Aorta (tissue), 5 donors: ENCODE measurements at regions not wholly inside any gene's neighbourhood (a gene's known extent, or its start where the extent isn't known, plus 50 kb on each side); places are given as distances from the start of the nearest gene placed in this dataset.

ENCODE experiments used
- ATAC-seq: fragments of 200-7000 bp; cut with Tn5 transposase; one replicate; pipeline ENCODE4 v1.9.1; 2022; ENCODE audit warnings: moderate library complexity; ENCODE audit not compliant: low FRiP score
- DNase-seq, 2 donors: peaks; one replicate each; pipeline ENCODE4 v3.0.0-alpha.2; 2020
- H3K27ac ChIP-seq, 2 donors: one replicate each; pipeline ENCODE4 v1.5.1; 2013; ENCODE audit warnings: low read length in 2 of 2, mild to moderate bottlenecking in 2 of 2, moderate library complexity in 2 of 2, control low read depth in 1 of 2, inconsistent platforms in 1 of 2, low read depth in 1 of 2
- H3K27me3 ChIP-seq, 2 donors: one replicate each; pipeline ENCODE4 v1.6.1; 2013; ENCODE audit warnings: control low read depth in 1 of 2, low read length in 1 of 2, mild to moderate bottlenecking in 1 of 2, moderate library complexity in 1 of 2; ENCODE audit not compliant: insufficient read depth in 2 of 2, control insufficient read depth in 1 of 2
- H3K36me3 ChIP-seq, 2 donors: one replicate each; pipeline ENCODE4 v1.6.1; 2013; ENCODE audit warnings: control low read depth in 1 of 2, low read length in 1 of 2, mild to moderate bottlenecking in 1 of 2; ENCODE audit not compliant: insufficient read depth in 2 of 2, control insufficient read depth in 1 of 2
- H3K4me1 ChIP-seq, 2 donors: one replicate each; pipeline ENCODE4 v1.6.1; 2013; ENCODE audit warnings: low read length in 2 of 2, control low read depth in 1 of 2, mild to moderate bottlenecking in 1 of 2, moderate library complexity in 1 of 2; ENCODE audit not compliant: insufficient read depth in 2 of 2, control insufficient read depth in 1 of 2
- H3K4me3 ChIP-seq, 2 donors: one replicate each; pipeline ENCODE4 v1.5.1; 2013; ENCODE audit warnings: low read length in 2 of 2, control low read depth in 1 of 2, mild to moderate bottlenecking in 1 of 2
- H3K9me3 ChIP-seq: one replicate; pipeline ENCODE4 v1.6.1; 2013; ENCODE audit warnings: mild to moderate bottlenecking, low read length; ENCODE audit not compliant: control insufficient read depth
- WGBS, 2 donors: extraction: QIAGEN DNeasy Blood & Tissue Kit; methylation state at CpG; one replicate each; pipeline ENCODE4 v1.1.7; 2013; 5-methylcytosine and 5-hydroxymethylcytosine counted together
- intact Hi-C, 2 donors: fragments of 100-400 bp; cut with DNase I; formaldehyde crosslinking; loops; one replicate each; pipeline versions ENCODE4 v1.14.2 to v1.15.0; 2022
- donor health status: healthy with polysubstance abuse.
- donor health status: Bipolar disorder and iron deficiency.
- donor health status: DM: no; HTN: no; CAD: no.
- donor health status: DM: no; HTN: no; CAD: no.
- donor health status: DM: yes; HTN: yes; CAD: no.

GRCh38 chr12:132418393-132418925 lies 71.5 kb upstream of the FBRSL1 start:
- no peaks in the 10 kb centered on the region for H3K4me1 ChIP-seq
- no peaks in the 10 kb centered on the region for H3K27me3 ChIP-seq
- peaks cover 4% of the 10 kb centered on the region for H3K9me3 ChIP-seq
- DNase-seq (no peak), ATAC-seq (no peak)
- 90 to 92% methylated on average over 3 of the region's 3 CpGs for WGBS, 2 donors
- no peak overlapping the region for H3K27ac ChIP-seq
- intact Hi-C loops: loop anchor here (5.0 kb wide), 2 partner anchors 104 to 109 kb away; no protein-coding TSS in a partner anchor
- H3K36me3 ChIP-seq: no peaks in the 10 kb centered on the region
- no peak overlapping the region for H3K4me3 ChIP-seq

DNA sequence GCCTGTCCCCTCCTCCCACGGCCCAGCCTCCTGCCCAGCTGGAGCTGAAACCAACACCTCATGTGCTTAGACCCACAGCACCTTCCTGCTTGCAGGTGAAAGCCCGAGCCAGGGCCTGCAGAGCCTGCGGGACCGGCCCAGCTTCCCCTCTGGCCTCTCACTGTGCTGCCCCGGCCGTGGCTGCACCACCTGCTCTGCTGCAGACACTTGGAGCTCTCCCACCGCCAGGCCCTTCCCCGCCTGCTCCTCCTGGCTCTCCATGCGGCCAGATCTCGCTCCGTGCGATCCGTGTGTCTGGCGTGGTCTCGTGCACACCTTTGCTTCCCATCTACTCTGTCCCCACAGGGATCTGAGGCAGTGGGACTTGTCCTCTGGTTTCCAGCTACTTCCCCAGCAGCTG lies 72.2 kb upstream of the FBRSL1 start:
- Histone ChIP-seq H3K36me3 (no peaks in the 10 kb centered on the region), H3K27me3 (no peaks in the 10 kb centered on the region), H3K27ac (no peak overlapping the region), H3K4me1 (no peaks in the 10 kb centered on the region), H3K9me3 (peaks cover 4% of the 10 kb centered on the region), H3K4me3 (no peak overlapping the region)
- DNase-seq: no peak
- intact Hi-C loops: loop anchor here (2.0 to 5.0 kb wide), 3 partner anchors 105 to 193 kb away; partner anchors contain the start of gene LRCOL1 (in 1 of the 2)
- WGBS, 2 donors: 70 to 75% methylated on average over 15 of the region's 15 CpGs
- no peak for ATAC-seq

DNA sequence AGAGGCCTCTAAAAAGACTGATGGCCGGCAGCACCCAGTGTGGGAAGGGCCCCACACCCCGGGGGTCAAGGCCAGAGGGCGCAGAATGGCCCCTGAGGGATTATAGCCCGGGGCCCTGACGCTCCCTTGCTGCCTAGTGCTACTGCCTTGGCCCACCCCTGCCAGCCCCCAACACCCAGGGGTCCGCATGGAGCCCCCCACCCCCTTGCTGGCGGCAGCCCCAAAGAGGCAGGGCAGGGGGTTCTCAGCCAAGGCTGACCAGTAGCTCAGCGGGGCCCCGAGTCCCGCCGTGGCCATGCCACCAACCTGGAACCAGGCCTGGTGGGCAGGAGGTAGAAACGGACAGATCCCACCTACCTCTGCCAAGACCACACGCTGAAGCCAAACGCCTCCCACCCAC lies 73.1 kb upstream of the FBRSL1 start:
- Histone ChIP-seq H3K9me3 (peaks cover 4% of the 10 kb centered on the region), H3K27me3 (no peaks in the 10 kb centered on the region), H3K4me3 (no peak overlapping the region), H3K4me1 (no peaks in the 10 kb centered on the region), H3K36me3 (no peaks in the 10 kb centered on the region), H3K27ac (no peak overlapping the region)
- intact Hi-C loops: loop anchor here (2.0 to 5.0 kb wide), 3 partner anchors 105 to 194 kb away; partner anchors contain the start of gene LRCOL1 (in 1 of the 2)
- ATAC-seq (no peak), DNase-seq (no peak)
- 82 to 84% methylated on average over 13 to 14 of the region's 14 CpGs for WGBS, 2 donors

DNA sequence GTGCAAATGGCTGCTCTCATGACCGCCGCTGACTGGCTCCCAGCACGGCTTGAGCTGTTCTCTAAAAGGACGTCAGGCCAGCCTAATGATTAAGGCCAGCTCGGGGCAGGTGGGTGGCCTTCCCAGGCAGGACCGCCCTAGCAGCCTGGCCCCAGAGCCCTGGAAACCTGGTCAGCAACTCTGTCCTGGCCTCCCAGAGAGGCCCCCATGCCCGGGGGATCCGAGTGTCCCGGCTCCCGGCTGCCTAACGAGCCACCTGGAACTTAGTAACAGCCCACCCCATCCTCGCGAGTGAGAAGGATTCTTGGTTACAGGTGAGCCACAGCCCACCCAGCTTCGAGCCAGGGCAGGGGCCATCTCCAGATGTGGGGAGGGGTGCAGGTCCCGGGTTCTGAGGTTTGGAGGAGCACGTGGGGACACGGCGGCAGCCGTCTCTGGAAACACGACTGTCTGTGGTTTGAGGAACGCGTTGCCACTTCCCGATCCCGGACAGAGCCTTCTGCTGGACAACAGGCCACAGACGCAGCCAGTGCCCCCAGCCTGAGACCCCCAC lies 73.8 kb upstream of the FBRSL1 start:
- Histone ChIP-seq H3K27me3 (no peaks in the 10 kb centered on the region), H3K4me1 (no peaks in the 10 kb centered on the region), H3K36me3 (no peaks in the 10 kb centered on the region), H3K9me3 (peaks cover 4% of the 10 kb centered on the region), H3K4me3 (no peak overlapping the region), H3K27ac (no peak overlapping the region)
- DNase-seq: no peak
- ATAC-seq: no peak
- intact Hi-C loops: loop anchor here (2.0 to 5.0 kb wide), 3 partner anchors 106 to 195 kb away; partner anchors contain the start of gene LRCOL1 (in 1 of the 2)
- WGBS, 2 donors: 81 to 82% methylated on average over 25 of the region's 25 CpGs

DNA sequence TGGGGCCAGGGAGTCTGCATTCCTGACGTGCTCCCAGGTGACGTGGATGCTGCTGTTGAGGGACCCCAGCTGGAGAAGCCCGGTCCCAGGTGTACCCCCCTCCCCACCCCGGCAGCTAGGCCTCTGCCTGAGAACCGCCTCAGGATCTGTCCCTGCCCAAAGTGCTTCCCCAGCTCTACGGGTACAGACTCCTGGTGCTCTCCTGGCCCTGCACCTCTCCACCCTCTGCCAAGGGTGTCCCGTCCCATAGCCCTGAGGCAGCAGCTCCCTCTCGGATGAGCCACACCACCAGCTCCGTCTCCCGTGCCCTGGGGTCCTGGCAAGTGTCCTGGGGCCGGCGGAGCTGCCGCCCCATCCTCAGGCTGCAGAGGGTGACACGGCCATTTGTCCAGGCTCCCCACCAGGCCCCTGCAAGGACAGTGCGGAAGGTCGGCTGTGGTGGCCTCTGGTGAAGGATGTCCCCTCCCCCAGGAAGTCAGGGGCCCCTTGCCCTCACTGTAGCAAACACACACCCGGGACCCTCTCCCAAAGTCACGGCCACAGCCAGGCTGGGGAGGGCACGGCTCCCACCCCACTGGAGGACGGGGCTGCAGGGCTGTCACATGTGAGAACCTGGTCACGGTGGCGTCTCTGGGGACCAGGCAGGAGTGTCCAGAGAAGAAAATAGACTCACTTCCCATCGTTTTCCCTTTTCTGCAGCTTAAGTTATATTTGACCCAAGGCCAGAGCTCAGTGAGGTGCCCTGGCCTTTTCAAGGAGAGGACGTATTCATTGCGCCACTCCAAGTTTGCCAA lies 74.4 kb upstream of the FBRSL1 start:
- ATAC-seq (peak; percentile 15), DNase-seq (no peak)
- H3K9me3 ChIP-seq: peaks cover 2% of the 10 kb centered on the region
- H3K4me3 ChIP-seq: no peak overlapping the region
- H3K27ac ChIP-seq: no peak overlapping the region
- no peaks in the 10 kb centered on the region for H3K27me3 ChIP-seq
- 39 to 55% methylated on average over 25 of the region's 25 CpGs for WGBS, 2 donors
- intact Hi-C loops: loop anchor here (2.0 to 5.0 kb wide), 4 partner anchors 107 to 199 kb away; partner anchors contain the start of gene LRCOL1 (in 1 of the 2)
- no peaks in the 10 kb centered on the region for H3K36me3 ChIP-seq
- H3K4me1 ChIP-seq: no peaks in the 10 kb centered on the region

DNA sequence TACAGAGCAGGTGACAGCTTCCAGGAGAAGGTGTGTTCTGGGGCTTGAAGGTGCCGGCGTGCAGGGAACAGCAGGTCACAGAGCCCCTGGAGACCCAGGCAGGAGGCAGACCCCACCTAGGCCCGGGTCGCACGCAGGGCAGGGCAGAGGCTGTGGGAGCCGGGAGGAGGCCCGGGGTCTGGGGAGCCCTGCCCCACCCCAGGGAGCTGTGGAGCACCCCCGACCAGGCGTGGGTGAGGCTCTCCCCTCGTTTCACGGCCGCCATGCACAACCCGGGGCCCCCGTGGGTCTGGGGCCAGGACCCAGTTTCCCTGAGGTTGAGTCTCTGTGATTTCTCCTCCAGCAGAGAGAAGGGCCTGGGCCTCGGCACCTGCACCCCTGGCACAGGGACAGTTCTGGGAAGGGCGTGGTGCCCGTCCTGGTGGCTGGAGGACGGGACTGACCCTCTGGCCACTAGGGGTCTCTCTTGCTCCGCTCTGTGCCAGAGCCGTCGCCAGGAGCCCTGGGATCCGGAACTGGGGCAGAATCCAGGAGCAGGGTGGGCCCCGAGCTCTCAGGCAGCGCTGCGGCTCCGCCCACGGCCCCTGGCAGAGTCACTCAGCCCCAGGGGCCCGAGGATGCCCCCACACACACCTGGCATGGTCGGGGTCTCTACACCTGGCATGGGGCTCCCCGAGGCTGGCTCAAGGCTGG lies 75.2 kb upstream of the FBRSL1 start:
- ATAC-seq: peak; percentile 87
- no peaks in the 10 kb centered on the region for H3K36me3 ChIP-seq
- WGBS, 2 donors: 15 to 19% methylated on average over 24 to 30 of the region's 30 CpGs
- peak; percentile 84 to 90 for DNase-seq
- no peaks in the 10 kb centered on the region for H3K27me3 ChIP-seq
- H3K4me3 ChIP-seq: no peak overlapping the region
- H3K4me1 ChIP-seq: no peaks in the 10 kb centered on the region
- peaks cover 2% of the 10 kb centered on the region for H3K9me3 ChIP-seq
- H3K27ac ChIP-seq: no peak overlapping the region
- intact Hi-C loops: loop anchor here (2.0 to 5.0 kb wide), 3 partner anchors 108 to 200 kb away; no protein-coding TSS in a partner anchor

DNA sequence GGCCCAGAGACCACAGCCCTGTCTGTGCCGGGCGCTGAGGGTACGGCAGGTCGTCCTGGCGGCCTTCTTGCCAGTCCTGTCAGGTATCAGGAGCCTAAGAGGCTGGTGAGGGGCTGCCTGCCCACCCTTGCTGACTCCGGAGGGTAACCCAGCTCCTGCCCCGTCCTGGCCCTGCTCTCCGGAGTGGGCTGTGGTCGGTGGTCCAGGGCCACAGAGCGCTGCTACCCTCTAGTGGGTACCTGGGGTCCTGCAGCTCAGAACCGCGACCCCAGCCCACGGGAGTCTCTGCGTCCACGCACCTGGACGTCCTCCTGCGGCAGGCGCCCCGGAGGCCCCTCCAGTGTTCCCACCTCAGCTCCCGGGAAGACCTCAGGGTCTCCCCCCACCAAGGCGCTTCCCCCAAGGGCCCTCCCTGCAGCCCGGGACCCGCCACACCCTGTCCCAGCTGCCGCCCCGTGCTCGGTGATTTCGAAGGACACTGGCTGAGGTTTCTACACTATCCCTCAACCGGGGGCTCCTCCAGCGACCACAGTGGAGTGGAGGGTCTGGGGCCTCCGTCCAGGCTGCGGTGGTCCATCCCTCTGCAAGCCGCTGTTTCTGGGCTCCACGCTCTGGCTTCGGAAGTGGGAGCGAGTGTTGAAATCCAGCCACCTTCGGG lies 75.9 kb upstream of the FBRSL1 start:
- intact Hi-C loops: loop anchor here in 1 of 2 donors (2.0 kb wide), 1 partner anchor 201 kb away; no protein-coding TSS in a partner anchor

GRCh38 chr12:132411457-132411856 lies 78.5 kb upstream of the FBRSL1 start:
- DNase-seq: no peak
- ATAC-seq: no peak
- H3K9me3 ChIP-seq: no peaks in the 10 kb centered on the region
- no peak overlapping the region for H3K27ac ChIP-seq
- intact Hi-C loops: no loop called here
- no peaks in the 10 kb centered on the region for H3K36me3 ChIP-seq
- H3K4me3 ChIP-seq: no peak overlapping the region
- H3K4me1 ChIP-seq: no peaks in the 10 kb centered on the region
- H3K27me3 ChIP-seq: no peaks in the 10 kb centered on the region
- WGBS, 2 donors: 76 to 81% methylated on average over 7 of the region's 7 CpGs

More for the DNA sequence above, 75.9 kb upstream of the FBRSL1 start:
- no peak for DNase-seq
- Histone ChIP-seq H3K4me1 (no peaks in the 10 kb centered on the region), H3K36me3 (no peaks in the 10 kb centered on the region), H3K4me3 (no peak overlapping the region), H3K9me3 (peaks cover 2% of the 10 kb centered on the region), H3K27ac (no peak overlapping the region), H3K27me3 (no peaks in the 10 kb centered on the region)
- 36 to 38% methylated on average over 36 of the region's 36 CpGs for WGBS, 2 donors
- ATAC-seq: no peak
